Kidney (tissue), 13 donors: ENCODE measurements at regions not wholly inside any gene's neighbourhood (a gene's known extent, or its start where the extent isn't known, plus 50 kb on each side); places are given as distances from the start of the nearest gene placed in this dataset.

Experiments used
- DNase-seq, 5 donors: peaks; one replicate each; pipeline ENCODE4 v3.0.0-alpha.2; 2013 to 2020
- FAIRE-seq: peaks from 2 replicates; lab custom pipeline; 2012; peaks lifted over from hg19 to GRCh38; lab: Jason Lieb, UNC
- H3K27ac ChIP-seq, 2 donors: one replicate each; pipeline ENCODE4 v1.7.0; 2013; ENCODE audit warnings: low read depth in 2 of 2, low read length in 2 of 2, inconsistent platforms in 1 of 2
- H3K27me3 ChIP-seq: one replicate; pipeline ENCODE4 v1.7.1; 2013; ENCODE audit warnings: low read length, inconsistent platforms; ENCODE audit not compliant: control insufficient read depth, insufficient read depth
- H3K36me3 ChIP-seq, 3 donors: one replicate each; pipeline versions ENCODE4 v1.7.0 to v1.7.1; 2013; ENCODE audit warnings: low read length in 3 of 3, control low read depth in 1 of 3, inconsistent platforms in 1 of 3; ENCODE audit not compliant: insufficient read depth in 3 of 3, control insufficient read depth in 2 of 3
- H3K4me1 ChIP-seq, 3 donors: one replicate each; pipeline versions ENCODE4 v1.7.0 to v1.7.1; 2013; ENCODE audit warnings: low read length in 3 of 3, inconsistent platforms in 1 of 3, low read depth in 1 of 3; ENCODE audit not compliant: control insufficient read depth in 2 of 3, insufficient read depth in 2 of 3
- H3K4me3 ChIP-seq, 3 donors: one replicate each; pipeline versions ENCODE4 v1.7.0 to v1.8.1; 2013; ENCODE audit warnings: low read length in 3 of 3, control low read depth in 1 of 3, inconsistent platforms in 1 of 3
- H3K9ac ChIP-seq, 3 donors: one replicate each; pipeline versions ENCODE4 v1.7.0 to v1.7.1; 2013; ENCODE audit warnings: low read length in 3 of 3, control low read depth in 1 of 3, inconsistent platforms in 1 of 3
- H3K9me3 ChIP-seq, 3 donors: one replicate each; pipeline versions ENCODE4 v1.7.0 to v1.7.1; 2013; ENCODE audit warnings: low read length in 3 of 3, control low read depth in 1 of 3, inconsistent platforms in 1 of 3; ENCODE audit not compliant: control insufficient read depth in 2 of 3, insufficient read depth in 1 of 3
- intact Hi-C: fragments of 100-400 bp; cut with DNase I; formaldehyde crosslinking; loops from one replicate; pipeline ENCODE4 v1.11.1; 2022
- TF ChIP-seq, protein P1 (sequence below): IDR thresholded peaks from 3 replicates; pipeline ENCODE4 v1.5.1; 2012; ENCODE audit warnings: mild to moderate bottlenecking, moderate library complexity, borderline replicate concordance; ENCODE audit not compliant: insufficient read depth; ENCODE audit errors: extremely low read depth
- donor health status: control.
- donor health status: control.
- donor health status: control.
- donor health status: control.
- donor health status: control.
- donor health status: DM: yes; HTN: yes; CAD: no.
- donor health status: Normal renal cell carcinoma (clear cell type).

DNA sequence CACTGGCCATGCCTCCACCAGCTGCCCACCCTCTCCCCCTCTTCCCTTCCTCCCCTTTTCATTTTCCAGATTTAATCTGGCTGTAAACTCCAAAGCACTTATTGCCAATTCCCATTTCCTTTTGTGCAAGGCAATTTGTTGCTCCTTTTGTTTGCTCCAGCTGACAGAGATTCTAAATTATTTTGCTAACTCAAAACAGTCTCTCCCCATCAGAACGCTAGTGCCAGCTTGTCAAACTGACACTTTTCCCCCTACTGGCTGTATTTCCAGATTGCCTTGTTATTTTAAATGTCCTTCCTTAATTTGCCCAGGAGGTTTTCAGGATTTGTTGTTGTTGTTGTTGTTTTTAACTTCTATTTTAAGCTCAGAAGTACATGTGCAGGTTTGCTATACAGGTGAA, 57.0 kb upstream of the PAK1 start:
- no peaks in the 10 kb centered on the region for H3K4me1 ChIP-seq
- FAIRE-seq = no peak
- intact Hi-C loops = loop anchor here (10.0 kb wide), 1 partner anchor 336 kb away; no protein-coding TSS in a partner anchor
- H3K27ac ChIP-seq = no peak overlapping the region
- DNase-seq = no peak
- H3K36me3 ChIP-seq = no peaks in the 10 kb centered on the region
- H3K4me3 ChIP-seq = no peak overlapping the region
- H3K27me3 ChIP-seq = no peaks in the 10 kb centered on the region
- no peak overlapping the region for H3K9ac ChIP-seq
- H3K9me3 ChIP-seq = no peaks in the 10 kb centered on the region
- TF ChIP-seq, protein P1, sequence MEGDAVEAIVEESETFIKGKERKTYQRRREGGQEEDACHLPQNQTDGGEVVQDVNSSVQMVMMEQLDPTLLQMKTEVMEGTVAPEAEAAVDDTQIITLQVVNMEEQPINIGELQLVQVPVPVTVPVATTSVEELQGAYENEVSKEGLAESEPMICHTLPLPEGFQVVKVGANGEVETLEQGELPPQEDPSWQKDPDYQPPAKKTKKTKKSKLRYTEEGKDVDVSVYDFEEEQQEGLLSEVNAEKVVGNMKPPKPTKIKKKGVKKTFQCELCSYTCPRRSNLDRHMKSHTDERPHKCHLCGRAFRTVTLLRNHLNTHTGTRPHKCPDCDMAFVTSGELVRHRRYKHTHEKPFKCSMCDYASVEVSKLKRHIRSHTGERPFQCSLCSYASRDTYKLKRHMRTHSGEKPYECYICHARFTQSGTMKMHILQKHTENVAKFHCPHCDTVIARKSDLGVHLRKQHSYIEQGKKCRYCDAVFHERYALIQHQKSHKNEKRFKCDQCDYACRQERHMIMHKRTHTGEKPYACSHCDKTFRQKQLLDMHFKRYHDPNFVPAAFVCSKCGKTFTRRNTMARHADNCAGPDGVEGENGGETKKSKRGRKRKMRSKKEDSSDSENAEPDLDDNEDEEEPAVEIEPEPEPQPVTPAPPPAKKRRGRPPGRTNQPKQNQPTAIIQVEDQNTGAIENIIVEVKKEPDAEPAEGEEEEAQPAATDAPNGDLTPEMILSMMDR = no peak

GRCh38 chr11:77529685-77530084, 55.8 kb upstream of the PAK1 start:
- no peak overlapping the region for H3K9ac ChIP-seq
- H3K4me3 ChIP-seq = no peak overlapping the region
- H3K27ac ChIP-seq = no peak overlapping the region
- TF ChIP-seq, protein P1 = no peak
- FAIRE-seq (no peak), DNase-seq (no peak)
- H3K36me3 ChIP-seq = no peaks in the 10 kb centered on the region
- H3K9me3 ChIP-seq = no peaks in the 10 kb centered on the region
- H3K27me3 ChIP-seq = no peaks in the 10 kb centered on the region
- H3K4me1 ChIP-seq = no peaks in the 10 kb centered on the region
- intact Hi-C loops = loop anchor here (10.0 kb wide), 1 partner anchor 335 kb away; no protein-coding TSS in a partner anchor

GRCh38 chr11:77525455-77526091, 51.7 kb upstream of the PAK1 start:
- H3K9me3 ChIP-seq = no peaks in the 10 kb centered on the region
- no peak for DNase-seq
- TF ChIP-seq, protein P1 = no peak
- H3K36me3 ChIP-seq = no peaks in the 10 kb centered on the region
- H3K27ac ChIP-seq = no peak overlapping the region
- no peak for FAIRE-seq
- intact Hi-C loops = no loop called here
- no peak overlapping the region for H3K9ac ChIP-seq
- no peak overlapping the region for H3K4me3 ChIP-seq
- no peaks in the 10 kb centered on the region for H3K27me3 ChIP-seq
- no peaks in the 10 kb centered on the region for H3K4me1 ChIP-seq

- intact Hi-C loops = no loop called here
- Histone ChIP-seq H3K9me3 (no peaks in the 10 kb centered on the region), H3K27ac (no peak overlapping the region), H3K27me3 (no peaks in the 10 kb centered on the region), H3K9ac (no peak overlapping the region), H3K4me1 (no peaks in the 10 kb centered on the region), H3K4me3 (no peak overlapping the region), H3K36me3 (no peaks in the 10 kb centered on the region)
- TF ChIP-seq, protein P1 = no peak
- no peak for FAIRE-seq
- no peak for DNase-seq
Measured at GRCh38 chr11:77524539-77524938, 50.6 kb upstream of the PAK1 start.
